ENCODE measurements at regions not wholly inside any gene's neighbourhood (a gene's known extent, or its start where the extent isn't known, plus 50 kb on each side); places are given as distances from the start of the nearest gene placed in this dataset.

DNA sequence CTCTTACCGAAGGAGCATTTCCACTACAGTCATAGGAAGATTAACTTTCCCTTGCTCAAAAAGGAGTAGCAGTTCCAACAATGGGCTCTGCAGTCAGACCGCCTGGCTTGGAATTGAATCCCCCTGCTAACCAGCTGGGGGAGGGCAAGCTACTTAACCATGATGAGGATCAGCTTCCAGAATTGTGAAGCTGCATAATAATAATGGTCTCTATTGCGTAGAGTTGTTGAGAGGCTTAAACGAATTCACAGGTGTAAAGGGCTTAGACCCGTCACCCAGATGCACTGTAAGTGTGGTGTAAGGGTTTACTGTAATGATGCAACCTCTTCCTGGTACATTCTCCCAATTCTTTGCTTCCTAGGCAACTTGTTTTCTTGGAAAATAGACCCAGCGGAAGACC, 185.2 kb upstream of the RGMA start:
- TF ChIP-seq, protein P1, sequence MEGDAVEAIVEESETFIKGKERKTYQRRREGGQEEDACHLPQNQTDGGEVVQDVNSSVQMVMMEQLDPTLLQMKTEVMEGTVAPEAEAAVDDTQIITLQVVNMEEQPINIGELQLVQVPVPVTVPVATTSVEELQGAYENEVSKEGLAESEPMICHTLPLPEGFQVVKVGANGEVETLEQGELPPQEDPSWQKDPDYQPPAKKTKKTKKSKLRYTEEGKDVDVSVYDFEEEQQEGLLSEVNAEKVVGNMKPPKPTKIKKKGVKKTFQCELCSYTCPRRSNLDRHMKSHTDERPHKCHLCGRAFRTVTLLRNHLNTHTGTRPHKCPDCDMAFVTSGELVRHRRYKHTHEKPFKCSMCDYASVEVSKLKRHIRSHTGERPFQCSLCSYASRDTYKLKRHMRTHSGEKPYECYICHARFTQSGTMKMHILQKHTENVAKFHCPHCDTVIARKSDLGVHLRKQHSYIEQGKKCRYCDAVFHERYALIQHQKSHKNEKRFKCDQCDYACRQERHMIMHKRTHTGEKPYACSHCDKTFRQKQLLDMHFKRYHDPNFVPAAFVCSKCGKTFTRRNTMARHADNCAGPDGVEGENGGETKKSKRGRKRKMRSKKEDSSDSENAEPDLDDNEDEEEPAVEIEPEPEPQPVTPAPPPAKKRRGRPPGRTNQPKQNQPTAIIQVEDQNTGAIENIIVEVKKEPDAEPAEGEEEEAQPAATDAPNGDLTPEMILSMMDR (IDR thresholded peaks at IDR 0.05), result no peak
- no peak for TF ChIP-seq RCOR1 (IDR thresholded peaks at IDR 0.05; ENCODE audit: low read length)
- TF ChIP-seq, protein P2, sequence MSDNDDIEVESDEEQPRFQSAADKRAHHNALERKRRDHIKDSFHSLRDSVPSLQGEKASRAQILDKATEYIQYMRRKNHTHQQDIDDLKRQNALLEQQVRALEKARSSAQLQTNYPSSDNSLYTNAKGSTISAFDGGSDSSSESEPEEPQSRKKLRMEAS (IDR thresholded peaks at IDR 0.05; ENCODE audit: low read depth), result no peak

All from SK-N-SH (cell line).